ENCODE measurements at regions not wholly inside any gene's neighbourhood (a gene's known extent, or its start where the extent isn't known, plus 50 kb on each side); places are given as distances from the start of the nearest gene placed in this dataset.

DNA sequence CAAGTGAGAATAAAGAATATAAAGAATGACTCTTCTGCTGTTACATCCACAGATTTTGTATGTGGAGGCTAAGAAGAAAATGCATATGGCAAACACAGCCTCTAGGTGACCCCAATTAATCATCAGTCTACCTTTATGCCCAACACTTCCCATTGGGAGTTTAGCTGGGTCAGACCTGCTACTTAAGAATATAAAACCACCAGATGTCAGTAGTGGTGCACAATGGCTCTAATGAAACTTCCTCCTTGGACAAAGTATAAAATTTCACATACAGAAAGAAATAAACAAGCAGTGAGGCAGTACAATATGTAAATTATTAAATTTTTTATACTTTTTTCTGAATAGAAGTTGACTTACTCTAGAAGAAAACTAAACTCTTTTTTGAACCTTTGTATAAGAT, 539.9 kb downstream of the BRINP1 start:
- no peak for DNase-seq

DNA sequence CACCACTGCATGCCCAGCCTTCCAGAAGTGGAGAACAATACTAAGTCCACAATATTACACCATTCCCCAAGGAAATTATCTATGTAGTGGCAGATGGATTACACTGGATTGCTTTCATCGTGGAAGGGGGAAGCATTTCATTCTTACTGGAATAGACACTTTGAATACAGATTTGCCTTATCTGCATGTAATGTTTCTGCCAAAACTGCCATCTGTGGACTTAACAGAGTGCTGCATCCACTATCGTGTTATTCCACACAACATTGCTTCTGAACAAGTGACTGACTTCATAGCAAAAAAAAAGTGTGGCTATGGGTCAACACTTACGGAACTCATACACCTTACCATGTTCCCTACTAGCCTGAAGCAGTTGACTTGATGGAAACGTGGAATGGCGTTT, 536.9 kb downstream of the BRINP1 start:
- no peak for DNase-seq

DNA sequence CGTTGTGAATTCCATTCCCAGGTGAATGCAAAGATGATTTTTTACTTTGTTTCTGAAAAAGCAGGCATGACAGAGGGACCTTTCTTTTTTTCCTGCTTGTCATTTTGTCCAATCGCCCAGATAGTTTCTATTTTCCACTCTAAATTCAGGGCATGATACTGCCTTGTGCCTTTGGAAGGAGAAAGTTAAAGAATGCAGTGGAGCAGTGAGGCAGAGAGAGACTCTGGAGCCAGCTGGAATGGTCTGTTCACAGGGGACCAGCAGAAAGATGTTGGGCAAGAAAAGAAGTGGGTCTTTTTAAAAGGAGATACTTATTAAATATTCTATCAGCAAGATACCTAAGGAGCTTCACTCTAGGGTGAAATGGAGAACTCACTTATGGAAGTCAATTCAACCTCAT, 532.3 kb downstream of the BRINP1 start:
- DNase-seq: no peak

DNA sequence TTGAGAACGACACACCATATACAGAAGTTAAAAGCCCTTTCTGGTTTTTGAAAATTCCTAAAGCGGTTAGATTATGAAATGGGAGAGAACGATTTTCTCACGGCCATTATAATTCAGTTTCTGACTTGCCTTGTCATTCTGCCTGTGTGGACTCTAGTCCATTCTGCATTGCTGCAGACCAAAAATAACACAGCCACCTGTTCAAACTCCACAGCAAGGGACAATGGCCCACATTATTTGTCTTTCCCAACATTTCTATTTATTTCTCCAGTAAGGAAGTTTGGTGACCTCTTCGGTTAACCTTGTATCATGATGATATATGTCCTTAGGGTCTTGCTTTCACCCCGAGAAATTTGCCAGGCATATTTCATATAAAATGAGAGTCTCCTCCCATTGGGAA, 497.7 kb downstream of the BRINP1 start:
- no peak for DNase-seq

DNA sequence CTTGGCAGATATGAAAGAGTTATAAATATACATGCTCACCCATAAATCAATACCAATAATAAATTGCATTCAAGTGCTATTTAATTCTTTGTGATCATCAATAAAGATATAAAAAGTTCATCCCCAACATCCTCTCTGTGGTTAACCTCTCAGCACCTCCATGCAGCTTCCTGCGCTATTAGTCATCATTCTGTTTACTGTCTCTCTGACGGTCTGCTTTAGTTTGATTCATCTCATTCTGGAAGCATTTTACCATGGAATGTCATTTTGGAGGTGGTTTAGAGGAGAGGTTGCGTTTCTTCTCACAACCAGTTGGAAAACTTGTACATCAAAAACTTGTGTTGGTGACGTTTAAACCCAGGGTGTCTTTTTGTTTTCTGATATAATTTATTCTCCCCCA, 486.6 kb downstream of the BRINP1 start:
- no peak for DNase-seq

DNA sequence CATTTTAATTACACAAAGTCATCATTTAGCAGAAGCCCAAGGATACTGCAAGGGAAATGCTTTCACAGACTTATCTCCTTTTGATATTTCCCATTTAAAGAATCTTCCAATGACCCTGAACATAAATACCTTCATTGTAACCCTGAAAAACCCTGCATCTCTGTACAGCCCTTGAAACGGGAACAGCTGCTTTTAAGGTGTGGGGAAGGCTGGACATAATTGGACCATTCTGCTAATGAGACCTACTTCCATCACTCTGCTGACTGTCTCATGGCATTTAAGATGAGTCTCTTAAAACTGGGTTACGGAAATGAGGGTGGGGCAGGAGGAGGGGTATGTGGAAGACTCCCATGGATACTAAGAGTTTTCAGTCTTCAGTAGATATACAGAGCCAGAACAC, 485.8 kb downstream of the BRINP1 start:
- no peak for DNase-seq

DNA sequence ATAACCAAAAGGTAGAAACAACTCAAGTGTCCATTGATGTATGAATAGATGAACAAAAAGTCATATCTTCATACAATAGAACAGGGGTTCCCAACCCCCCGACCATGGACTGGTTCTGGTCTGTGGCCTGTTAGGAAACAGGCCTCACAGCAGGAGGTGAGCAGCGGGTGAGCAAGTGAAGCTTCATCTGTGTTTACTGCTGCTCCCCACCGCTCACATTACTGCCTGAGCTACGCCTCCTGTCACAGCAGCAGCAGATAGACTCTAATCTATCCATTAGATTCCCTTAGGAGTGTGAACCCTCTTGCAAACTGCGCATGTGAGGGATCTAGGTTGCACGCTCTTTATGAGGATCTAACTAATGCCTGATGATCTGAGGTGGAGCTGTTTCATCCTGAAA, 478.0 kb downstream of the BRINP1 start:
- no peak for DNase-seq

DNA sequence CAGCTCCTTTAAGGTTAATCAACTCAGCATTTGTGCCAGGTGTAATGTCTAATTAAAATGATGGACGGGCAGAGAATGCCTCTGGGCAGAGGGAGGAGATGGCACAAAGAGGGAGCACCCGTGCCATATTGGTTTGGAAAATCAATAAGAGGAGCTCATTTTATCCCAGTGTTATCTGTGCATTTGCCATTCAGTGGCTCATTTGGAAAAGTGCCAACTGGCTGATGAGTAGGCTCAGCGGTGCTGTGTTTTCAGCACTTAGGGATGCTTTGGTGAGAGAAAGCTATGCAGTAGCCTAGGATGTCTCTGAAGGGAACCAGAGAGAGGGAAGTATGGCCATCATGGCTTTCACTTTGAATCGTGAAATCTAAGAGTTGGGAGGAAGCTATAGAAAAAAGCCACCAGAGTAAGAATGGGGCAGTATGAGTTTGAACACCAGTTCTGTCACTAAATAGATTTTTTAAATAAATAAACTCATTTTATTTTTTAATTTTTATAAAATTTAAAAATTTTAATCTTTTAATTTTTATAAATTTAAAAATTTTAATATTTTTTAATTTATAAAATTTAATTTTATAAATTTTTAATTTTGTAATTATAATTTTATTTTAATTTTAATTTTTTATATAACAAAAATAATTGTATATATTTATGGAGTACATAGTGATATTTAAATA, 472.8 kb downstream of the BRINP1 start:
- no peak for DNase-seq

DNA sequence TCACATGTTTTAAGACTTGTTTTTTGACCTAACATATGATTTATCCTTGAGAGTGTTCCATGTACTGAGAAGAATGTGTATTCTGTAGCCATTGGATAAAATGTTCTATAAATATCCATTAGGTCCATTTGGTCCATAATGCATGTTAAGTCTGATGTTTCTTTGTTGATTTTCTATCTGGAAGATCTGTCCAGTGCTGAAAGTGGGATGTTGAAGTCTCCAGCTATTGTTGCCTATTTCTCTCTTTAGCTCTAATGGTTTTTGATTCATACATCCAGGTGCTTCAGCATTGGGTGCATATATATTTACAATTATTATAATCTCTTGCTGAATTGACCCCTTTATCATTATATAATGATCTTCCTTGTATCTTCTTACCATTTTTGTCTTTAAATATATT, 451.1 kb downstream of the BRINP1 start:
- DNase-seq: no peak

DNA sequence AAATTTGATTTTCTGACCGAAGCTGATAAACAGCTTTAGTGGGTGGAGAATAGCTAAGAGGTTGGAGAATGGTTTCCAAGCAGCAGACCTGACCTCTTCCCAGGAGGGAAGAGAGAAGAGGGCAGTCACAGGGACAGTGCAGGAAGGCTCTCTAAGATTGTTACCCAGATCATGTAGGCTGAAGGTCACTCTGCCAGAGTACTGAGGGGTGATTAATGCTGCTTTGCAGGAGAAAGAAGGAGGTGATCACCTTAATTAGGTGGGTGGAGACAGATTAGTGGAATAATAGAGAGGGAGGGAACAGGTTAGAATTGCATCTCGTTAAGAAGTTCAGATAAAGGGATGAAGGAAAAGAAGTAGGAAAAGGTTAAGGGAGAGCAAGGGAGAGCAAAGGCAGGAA, 440.5 kb downstream of the BRINP1 start:
- DNase-seq: no peak

DNA sequence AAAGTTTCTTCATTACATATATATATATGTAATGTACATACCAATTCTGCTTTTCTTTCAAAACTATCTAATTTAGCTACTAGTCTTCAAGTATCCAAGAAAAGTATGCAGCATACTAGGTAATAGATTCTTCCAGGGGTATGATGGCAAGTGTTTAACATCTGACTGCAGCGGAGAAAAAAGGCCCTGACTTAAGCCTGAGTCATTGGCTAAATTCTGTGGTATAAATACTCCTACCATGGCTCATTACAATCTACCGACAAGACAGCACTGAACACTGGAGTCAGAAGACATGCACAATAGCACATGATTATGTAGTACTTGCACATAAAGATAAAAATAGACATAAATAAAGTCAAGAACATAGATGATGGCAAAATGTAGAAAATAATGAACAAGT, 439.9 kb downstream of the BRINP1 start:
- no peak for DNase-seq

DNA sequence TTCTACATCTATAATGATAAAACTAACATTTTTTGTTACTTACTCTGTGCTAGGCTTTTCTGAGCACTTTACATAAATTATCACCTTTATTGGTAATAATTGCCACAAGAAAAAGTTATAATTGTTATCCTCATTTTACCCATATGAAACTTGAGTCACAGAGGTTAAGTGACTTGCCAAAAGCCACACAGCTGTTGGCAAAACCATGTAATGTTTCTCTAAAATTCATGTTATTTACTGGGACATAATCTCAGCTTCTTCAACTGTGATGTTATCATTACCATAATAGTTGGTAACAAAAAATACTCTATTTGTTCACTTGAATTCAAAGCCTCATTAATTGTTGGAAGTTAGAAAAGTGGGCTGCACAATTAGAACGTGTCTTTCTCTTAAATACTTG, 437.3 kb downstream of the BRINP1 start:
- DNase-seq: no peak

DNA sequence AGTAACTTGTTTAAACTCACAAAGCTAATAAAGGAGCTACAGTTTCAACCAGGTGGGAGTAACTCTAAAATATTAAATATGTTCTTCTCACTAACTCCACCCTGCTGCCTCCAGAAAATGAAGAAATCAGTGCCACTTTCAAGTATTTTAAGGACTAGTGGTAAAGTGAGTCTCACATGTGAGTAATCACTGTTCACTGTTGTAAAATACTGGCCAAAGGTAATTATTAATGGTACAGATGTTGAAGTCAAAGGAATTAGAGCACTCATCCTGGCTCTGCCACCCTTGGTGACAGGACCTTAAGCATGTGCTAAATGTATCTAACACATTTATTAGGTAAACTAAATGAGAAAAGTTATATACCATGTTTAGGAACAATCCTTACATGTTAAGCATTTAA, 430.7 kb downstream of the BRINP1 start:
- no peak for DNase-seq

DNA sequence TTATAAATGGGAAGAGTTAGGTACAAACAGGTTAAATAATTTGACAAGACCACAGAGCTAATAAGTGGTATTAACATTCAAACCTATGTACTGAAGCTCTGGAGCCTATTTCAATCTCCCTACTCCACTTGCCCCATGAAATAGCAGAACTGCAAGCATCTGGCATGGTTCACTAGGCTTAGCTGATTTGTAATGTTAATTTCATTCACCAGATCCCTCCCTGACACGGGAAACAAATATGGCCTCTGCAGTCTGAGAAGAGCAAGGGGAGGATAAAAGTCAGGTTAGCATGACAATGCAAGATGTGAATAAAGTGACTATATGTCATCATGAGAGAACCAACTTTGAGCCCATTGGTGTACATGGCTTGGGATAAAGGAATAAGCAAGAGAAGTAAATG, 428.8 kb downstream of the BRINP1 start:
- DNase-seq: no peak

DNA sequence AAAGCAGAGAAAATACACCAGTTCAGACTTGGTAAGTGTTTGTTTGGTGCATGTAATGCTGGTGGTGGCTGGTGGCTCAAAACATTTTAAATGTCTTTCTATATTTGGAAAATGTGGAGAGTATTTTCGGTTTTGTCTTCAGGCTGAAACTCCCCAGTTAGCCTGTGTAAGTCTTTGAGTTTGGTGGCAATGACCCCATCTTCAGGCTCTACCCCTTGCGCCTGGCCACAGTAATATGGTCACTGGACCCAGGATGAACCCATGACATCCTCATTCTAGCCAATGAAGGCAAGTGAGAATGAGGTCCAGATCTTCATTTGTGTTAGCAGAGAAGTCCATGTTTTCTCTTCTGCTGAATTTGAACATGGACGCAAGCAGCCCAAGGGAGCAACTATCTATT, 422.6 kb downstream of the BRINP1 start:
- DNase-seq: no peak

DNA sequence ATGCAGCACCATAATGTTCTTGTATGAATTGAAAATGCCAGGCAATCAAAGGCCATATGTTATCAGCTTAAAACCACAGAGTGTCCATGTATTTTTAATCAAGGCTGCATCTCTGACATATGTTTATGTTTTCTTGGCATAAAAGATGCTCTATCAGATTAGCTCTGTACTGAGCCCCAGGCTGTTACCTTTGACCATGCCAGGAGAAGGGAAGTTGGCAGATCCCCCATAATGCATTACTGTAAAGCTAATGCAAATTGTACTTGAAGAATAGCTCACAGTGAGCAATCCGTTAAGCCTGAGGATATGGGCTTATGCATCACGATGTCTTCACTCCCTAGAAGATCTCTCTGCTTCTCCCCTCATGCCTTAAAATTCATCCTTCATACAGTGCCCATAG, 414.4 kb downstream of the BRINP1 start:
- DNase-seq: no peak

DNA sequence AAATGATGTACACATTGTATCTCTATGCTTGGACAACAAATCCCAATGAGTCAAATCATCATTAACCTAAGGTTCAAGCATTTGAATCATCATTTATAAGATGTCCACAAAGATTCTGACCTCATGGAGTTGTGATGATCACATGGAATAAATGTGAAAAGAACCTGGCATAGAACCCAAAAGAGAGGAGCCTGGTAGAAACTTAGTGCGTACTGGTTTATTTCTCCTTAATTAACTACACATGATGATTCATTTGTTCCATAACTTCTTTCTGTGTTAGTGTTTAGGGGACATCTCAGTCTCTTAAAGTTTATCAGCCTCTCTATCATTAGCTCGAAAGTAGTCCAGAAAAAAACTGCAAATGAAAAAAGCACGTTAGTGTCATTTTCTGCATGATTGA, 411.6 kb downstream of the BRINP1 start:
- no peak for DNase-seq

DNA sequence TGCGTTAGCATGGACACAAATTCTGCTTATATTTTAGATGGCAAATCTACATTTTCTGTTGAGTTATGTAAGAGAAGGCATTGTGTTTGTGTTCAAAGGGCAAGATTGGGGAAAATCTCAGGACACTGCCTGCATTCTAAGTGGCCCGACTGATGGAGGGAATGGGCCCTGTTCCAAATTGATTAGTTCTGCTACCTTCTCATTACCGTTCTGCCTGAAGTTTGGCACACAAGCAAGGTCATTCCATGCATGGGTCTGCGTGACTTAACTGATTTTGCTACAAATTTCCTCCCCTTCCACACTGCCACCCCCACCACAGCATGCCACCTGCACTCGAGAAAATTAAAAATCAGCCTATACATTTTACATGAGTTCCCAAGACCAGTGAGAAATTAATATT, 409.9 kb downstream of the BRINP1 start:
- DNase-seq: no peak

DNA sequence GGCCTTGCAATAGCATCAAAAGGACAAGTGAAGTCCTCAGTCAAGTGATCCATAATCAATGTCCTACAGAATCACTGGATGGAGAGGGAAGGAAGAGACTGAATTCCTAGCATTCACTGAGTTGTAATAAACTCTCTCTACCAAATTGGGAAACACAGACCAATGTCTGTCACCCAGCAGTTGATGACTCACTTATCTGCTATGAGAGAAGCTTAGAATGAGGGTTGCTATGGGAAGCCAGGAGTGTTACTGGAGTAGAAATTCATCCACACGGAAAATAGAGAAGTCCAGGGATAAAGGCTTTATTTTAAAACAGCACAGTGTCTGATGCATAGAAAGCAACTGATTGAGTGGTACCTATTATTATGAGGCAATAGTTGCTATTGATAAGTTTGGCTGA, 407.4 kb downstream of the BRINP1 start:
- no peak for DNase-seq

DNA sequence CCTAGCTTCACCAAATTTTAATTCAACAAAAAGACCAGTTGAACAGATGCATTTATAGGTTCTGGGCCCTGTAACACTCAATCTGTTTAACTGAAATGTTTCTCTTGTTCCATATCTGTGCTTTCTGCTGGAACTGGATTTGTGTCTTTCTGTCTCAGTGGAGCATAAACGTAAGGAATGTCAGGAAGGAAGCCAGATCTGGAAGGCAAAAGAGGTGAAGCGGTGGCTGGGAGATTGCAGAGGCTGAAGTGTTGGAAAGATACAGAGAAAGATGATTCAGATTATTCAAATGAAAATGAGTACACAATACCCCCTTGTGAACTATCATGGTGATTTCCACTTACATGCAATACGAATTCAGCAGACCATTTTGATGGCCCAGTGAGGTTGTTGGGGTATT, 406.8 kb downstream of the BRINP1 start:
- DNase-seq: no peak

DNA sequence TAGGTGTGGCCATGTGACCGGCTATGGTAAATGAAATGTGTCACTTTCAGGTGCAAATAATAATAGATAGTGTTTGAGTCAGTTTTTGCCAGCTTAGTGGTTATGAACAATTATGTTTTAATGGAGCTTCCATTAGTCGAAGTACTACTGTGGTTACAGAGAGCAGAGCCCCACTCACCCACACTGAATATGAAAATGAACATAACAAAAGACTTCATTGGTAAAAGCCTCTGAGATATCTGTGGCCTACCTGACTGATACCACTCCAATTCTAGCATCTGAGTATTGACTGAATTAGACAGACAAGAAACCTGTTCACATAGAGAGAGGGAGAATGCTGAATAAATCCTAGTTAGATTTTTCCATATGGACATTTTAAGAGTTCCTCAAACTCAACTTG, 405.6 kb downstream of the BRINP1 start:
- no peak for DNase-seq

DNA sequence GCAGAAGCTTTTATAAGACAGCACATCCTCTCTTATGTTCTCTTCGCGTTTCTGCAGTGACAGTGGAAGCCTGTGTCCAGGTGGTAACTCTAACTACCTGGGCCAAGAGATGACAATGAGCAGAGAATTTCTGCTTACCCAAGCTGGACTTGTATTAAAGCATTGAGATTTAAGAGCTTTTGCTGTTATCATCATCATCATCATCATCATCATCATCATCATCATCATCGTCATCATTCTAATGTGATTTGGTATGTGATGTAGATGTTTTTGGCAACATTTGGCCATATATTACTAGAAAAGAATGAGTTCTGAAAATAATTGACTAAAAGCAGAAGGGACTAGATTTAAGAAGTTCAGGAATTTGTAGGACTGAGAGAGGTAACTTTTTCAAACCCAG, 401.3 kb downstream of the BRINP1 start:
- no peak for DNase-seq

DNA sequence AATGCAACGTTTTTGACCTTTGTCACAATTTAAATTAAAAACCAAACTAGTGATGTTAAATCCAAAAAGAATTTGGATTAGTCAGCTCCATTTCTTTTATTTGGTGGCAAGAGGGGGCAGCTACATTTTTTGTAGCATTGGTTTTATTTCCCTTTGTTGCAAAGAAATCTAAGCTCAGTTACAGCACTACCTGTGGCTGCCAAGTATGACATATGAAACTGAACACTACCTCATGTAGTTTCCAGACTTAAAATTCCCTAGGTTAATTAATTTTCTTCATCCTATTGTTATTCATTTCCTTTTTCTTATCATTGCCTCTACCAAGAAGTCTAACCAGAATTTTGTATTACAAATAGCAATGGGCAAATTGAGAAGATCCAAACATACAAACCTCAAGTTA, 393.5 kb downstream of the BRINP1 start:
- no peak for DNase-seq

DNA sequence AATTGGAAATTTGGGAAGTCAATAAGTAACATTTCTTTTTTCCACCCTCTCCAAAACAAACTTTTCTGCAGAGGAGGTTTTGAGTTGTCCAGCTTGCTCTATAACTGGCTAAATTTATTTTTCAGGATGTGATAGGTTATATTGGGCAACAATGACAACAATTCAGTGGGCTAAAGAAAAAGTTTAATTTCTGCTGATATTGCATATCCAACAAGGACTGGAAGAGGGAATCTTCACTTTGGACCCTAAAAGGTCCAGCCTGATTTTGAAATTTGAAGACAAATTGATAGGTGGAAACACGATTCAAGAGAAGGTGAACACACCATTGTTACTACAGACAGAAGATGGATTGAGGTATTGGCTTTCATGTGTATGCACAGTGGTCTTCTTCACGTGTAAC, 393.1 kb downstream of the BRINP1 start:
- no peak for DNase-seq

DNA sequence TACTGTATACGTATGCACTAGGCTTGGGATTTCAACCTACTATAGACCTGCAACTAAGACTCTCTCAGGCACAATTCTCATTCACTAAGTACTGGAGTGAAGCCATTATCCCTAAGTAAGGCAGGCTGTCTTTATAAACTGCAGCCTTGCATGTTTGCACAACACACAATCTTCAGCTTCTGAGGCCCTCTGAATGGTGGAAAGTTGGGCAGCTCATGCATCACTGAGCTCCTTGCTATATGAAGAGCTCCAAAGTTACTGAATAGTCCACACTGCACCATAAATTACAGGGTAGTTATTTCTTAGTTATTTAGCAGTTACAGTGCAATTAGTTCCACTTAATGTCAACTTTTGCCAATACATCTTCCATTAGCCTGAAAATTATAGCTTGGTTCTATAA, 384.6 kb downstream of the BRINP1 start:
- DNase-seq: no peak

DNA sequence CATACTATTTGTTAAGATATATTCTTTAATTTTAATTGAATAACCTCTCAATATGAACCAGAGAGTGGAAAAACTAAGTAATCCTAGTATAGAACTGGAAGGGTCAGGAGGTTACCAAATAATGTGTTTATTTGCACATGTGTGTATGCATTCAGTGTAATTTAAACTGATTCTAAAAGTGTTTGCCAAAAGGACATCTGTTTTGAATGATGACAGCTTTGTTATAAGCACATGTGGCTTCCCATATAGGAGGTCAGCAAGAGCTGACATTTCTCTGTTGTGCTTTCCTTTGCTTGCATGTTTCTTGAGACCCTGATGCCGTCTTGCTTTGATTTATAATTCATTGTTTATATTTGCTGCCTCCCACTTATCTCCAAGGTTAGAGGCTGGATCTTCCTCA, 383.4 kb downstream of the BRINP1 start:
- DNase-seq: no peak
